Astrocyte (in vitro differentiated cells and primary cell): ENCODE measurements at regions not wholly inside any gene's neighbourhood (a gene's known extent, or its start where the extent isn't known, plus 50 kb on each side); places are given as distances from the start of the nearest gene placed in this dataset.

Experiments used
- DNase-seq: peaks from one replicate; pipeline ENCODE4 v3.0.0-alpha.2; 2010; ENCODE audit warnings: low read depth
- FAIRE-seq: peaks from 2 replicates; lab custom pipeline; 2011; peaks lifted over from hg19 to GRCh38; lab: Jason Lieb, UNC
- H2AFZ ChIP-seq: 2 replicates; pipeline ENCODE4 v1.6.0; 2012; ENCODE audit warnings: low read depth, low read length, inconsistent platforms
- H3K27ac ChIP-seq: 2 replicates; pipeline ENCODE4 v1.5.1; 2011; ENCODE audit warnings: low read depth, low read length, inconsistent platforms
- H3K27me3 ChIP-seq: 2 replicates; pipeline ENCODE4 v1.6.0; 2011; ENCODE audit warnings: low read length, inconsistent platforms; ENCODE audit not compliant: insufficient read depth
- H3K36me3 ChIP-seq: 2 replicates; pipeline ENCODE4 v1.5.1; 2011; ENCODE audit warnings: low read length, inconsistent platforms; ENCODE audit not compliant: insufficient read depth
- H3K4me1 ChIP-seq: 2 replicates; pipeline ENCODE4 v1.5.1; 2011; ENCODE audit warnings: low read length, inconsistent platforms; ENCODE audit not compliant: insufficient read depth
- H3K4me2 ChIP-seq: 2 replicates; pipeline ENCODE4 v1.6.0; 2012; ENCODE audit warnings: low read length, inconsistent platforms
- H3K4me3 ChIP-seq: 2 replicates; pipeline ENCODE4 v1.5.1; 2011; ENCODE audit warnings: low read depth, mild to moderate bottlenecking, low read length, inconsistent platforms; ENCODE audit not compliant: insufficient read depth
- H3K79me2 ChIP-seq: 2 replicates; pipeline ENCODE4 v1.6.0; 2012; ENCODE audit warnings: mild to moderate bottlenecking, low read length, inconsistent platforms; ENCODE audit not compliant: insufficient read depth
- H3K9ac ChIP-seq: 2 replicates; pipeline ENCODE4 v1.6.0; 2012; ENCODE audit warnings: mild to moderate bottlenecking, low read length, inconsistent platforms
- H3K9me3 ChIP-seq: 2 replicates; pipeline ENCODE4 v1.5.1; 2012; ENCODE audit warnings: low read depth, mild to moderate bottlenecking, low read length, inconsistent platforms; ENCODE audit not compliant: insufficient read depth
- H4K20me1 ChIP-seq: 2 replicates; pipeline ENCODE4 v1.6.0; 2012; ENCODE audit warnings: low read length, inconsistent platforms; ENCODE audit not compliant: insufficient read depth
- H3K27ac Mint-ChIP-seq: one replicate; pipeline ENCODE4 v1.8.0; 2021; ENCODE audit warnings: mild to moderate bottlenecking, mixed read lengths; ENCODE audit not compliant: unreplicated experiment
- H3K27me3 Mint-ChIP-seq: one replicate; pipeline ENCODE4 v1.8.0; 2021; ENCODE audit warnings: low read depth, mixed read lengths; ENCODE audit not compliant: unreplicated experiment
- H3K36me3 Mint-ChIP-seq: one replicate; pipeline ENCODE4 v1.8.0; 2021; ENCODE audit warnings: low read depth, mixed read lengths; ENCODE audit not compliant: unreplicated experiment
- H3K4me1 Mint-ChIP-seq: one replicate; pipeline ENCODE4 v1.8.0; 2021; ENCODE audit warnings: low read depth, mixed read lengths; ENCODE audit not compliant: unreplicated experiment
- H3K4me3 Mint-ChIP-seq: one replicate; pipeline ENCODE4 v1.8.0; 2021; ENCODE audit warnings: mild to moderate bottlenecking, moderate library complexity, mixed read lengths; ENCODE audit not compliant: unreplicated experiment
- H3K9me3 Mint-ChIP-seq: one replicate; pipeline ENCODE4 v1.8.0; 2021; ENCODE audit warnings: mild to moderate bottlenecking, mixed read lengths; ENCODE audit not compliant: unreplicated experiment
- EZH2 ChIP-seq: IDR thresholded peaks from 2 replicates; pipeline ENCODE4 v1.6.1; 2012; ENCODE audit warnings: mild to moderate bottlenecking, low read length, inconsistent platforms; ENCODE audit not compliant: insufficient read depth
- TF ChIP-seq, protein P1 (sequence below): IDR thresholded peaks from 2 replicates; pipeline ENCODE4 v1.5.1; 2011; ENCODE audit warnings: low read depth, mild to moderate bottlenecking, inconsistent platforms, low read length, moderate library complexity; ENCODE audit not compliant: insufficient read depth

DNA sequence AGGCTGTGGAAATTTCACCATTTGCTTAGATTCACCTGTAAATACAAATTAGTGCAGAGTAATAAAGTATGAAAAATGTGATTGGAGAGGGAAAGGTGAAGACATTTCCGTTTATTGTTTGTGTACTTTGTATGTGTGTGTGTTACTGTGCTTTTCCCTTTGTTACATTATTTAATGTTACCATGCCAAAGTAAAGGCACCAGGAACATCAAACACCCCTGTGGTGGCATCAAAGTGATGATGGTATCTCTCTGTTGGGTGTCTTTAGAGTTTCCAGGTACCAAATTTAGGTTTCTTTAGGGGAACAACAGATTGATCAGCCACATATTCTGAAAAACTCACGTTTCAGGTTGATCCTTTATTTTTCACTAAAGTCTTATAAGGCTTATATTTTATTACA lies 189.0 kb upstream of the FBXO33 start:
- H3K4me1 ChIP-seq, result no peaks in the 10 kb centered on the region
- H3K27me3 Mint-ChIP-seq, result no peaks in the 10 kb centered on the region
- peaks cover 2% of the 10 kb centered on the region for H3K9me3 Mint-ChIP-seq
- no peaks in the 10 kb centered on the region for H4K20me1 ChIP-seq
- FAIRE-seq (no peak), DNase-seq (no peak)
- H3K4me2 ChIP-seq, result no peak overlapping the region
- TF ChIP-seq EZH2, result no peak
- TF ChIP-seq, protein P1, sequence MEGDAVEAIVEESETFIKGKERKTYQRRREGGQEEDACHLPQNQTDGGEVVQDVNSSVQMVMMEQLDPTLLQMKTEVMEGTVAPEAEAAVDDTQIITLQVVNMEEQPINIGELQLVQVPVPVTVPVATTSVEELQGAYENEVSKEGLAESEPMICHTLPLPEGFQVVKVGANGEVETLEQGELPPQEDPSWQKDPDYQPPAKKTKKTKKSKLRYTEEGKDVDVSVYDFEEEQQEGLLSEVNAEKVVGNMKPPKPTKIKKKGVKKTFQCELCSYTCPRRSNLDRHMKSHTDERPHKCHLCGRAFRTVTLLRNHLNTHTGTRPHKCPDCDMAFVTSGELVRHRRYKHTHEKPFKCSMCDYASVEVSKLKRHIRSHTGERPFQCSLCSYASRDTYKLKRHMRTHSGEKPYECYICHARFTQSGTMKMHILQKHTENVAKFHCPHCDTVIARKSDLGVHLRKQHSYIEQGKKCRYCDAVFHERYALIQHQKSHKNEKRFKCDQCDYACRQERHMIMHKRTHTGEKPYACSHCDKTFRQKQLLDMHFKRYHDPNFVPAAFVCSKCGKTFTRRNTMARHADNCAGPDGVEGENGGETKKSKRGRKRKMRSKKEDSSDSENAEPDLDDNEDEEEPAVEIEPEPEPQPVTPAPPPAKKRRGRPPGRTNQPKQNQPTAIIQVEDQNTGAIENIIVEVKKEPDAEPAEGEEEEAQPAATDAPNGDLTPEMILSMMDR, result no peak
- no peak overlapping the region for H3K9ac ChIP-seq
- H2AFZ ChIP-seq, result no peak overlapping the region
- H3K27ac Mint-ChIP-seq, result no peak overlapping the region
- H3K27ac ChIP-seq, result no peak overlapping the region
- no peak overlapping the region for H3K4me3 ChIP-seq
- no peaks in the 10 kb centered on the region for H3K36me3 Mint-ChIP-seq
- H3K4me3 Mint-ChIP-seq, result no peak overlapping the region
- peaks cover 3% of the 10 kb centered on the region for H3K9me3 ChIP-seq
- no peaks in the 10 kb centered on the region for H3K36me3 ChIP-seq
- H3K79me2 ChIP-seq, result no peaks in the 10 kb centered on the region
- H3K4me1 Mint-ChIP-seq, result peaks cover 7% of the 10 kb centered on the region
- no peaks in the 10 kb centered on the region for H3K27me3 ChIP-seq

DNA sequence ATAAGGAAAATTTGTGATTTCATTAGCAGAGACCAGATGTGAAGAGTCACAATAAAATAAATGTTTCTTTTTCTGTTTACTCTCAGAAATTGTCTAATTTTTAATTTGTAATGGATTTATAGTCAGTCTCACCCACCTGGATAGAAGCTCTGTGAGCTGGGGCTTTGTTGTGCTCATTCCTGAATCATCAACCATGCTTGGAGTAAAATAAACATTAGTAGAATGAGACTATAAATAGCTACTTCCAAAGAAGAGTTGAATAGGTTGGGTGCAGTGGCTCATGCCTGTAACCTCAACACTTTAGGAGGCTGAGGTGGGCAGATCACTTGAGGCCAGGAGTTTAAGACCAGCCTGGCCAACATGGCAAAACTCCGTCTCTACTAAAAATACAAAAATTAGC lies 185.3 kb upstream of the FBXO33 start:
- peaks cover 3% of the 10 kb centered on the region for H3K9me3 ChIP-seq
- no peaks in the 10 kb centered on the region for H3K9me3 Mint-ChIP-seq

DNA sequence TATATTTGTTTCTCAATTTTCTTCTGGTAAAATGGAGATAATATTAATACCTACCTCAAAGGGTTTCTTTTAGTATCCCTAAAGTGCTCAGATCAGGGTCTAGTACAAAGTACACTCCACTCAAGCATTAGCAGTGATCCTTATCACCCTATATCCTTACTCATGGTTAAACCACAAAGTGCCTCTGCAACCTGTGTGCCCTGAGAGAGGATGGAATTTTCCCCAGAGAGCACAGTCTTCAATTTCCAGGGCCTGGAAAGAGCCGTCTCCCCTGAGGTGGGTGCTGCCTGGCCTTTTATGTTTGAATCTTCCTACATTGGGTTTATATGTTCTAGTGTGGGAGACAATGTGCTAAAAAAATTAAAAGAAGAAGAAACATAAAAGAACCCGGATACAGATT lies 183.1 kb upstream of the FBXO33 start:
- H3K9me3 ChIP-seq, result no peaks in the 10 kb centered on the region
- H3K27ac Mint-ChIP-seq, result no peak overlapping the region

More for the DNA sequence above, 185.3 kb upstream of the FBXO33 start:
- H3K27ac ChIP-seq, result no peak overlapping the region
- no peak for DNase-seq
- Mint-ChIP-seq H3K4me1 (peaks cover 27% of the 10 kb centered on the region), H3K4me3 (no peak overlapping the region), H3K27ac (no peak overlapping the region), H3K36me3 (no peaks in the 10 kb centered on the region), H3K27me3 (no peaks in the 10 kb centered on the region)
- no peak overlapping the region for H2AFZ ChIP-seq
- TF ChIP-seq, protein P1, result no peak
- TF ChIP-seq EZH2, result no peak
- no peak for FAIRE-seq
- no peaks in the 10 kb centered on the region for H3K79me2 ChIP-seq
- H3K4me2 ChIP-seq, result no peak overlapping the region
- H3K4me3 ChIP-seq, result no peak overlapping the region
- no peaks in the 10 kb centered on the region for H4K20me1 ChIP-seq
- no peaks in the 10 kb centered on the region for H3K27me3 ChIP-seq
- no peaks in the 10 kb centered on the region for H3K4me1 ChIP-seq
- H3K9ac ChIP-seq, result no peak overlapping the region
- H3K36me3 ChIP-seq, result no peaks in the 10 kb centered on the region

More for the DNA sequence above, 183.1 kb upstream of the FBXO33 start:
- Histone ChIP-seq H4K20me1 (no peaks in the 10 kb centered on the region), H3K27ac (no peak overlapping the region), H3K4me1 (no peaks in the 10 kb centered on the region), H3K4me3 (no peak overlapping the region), H2AFZ (no peak overlapping the region), H3K4me2 (no peak overlapping the region), H3K36me3 (no peaks in the 10 kb centered on the region), H3K27me3 (no peaks in the 10 kb centered on the region), H3K9ac (no peak overlapping the region), H3K79me2 (no peaks in the 10 kb centered on the region)
- DNase-seq (no peak), FAIRE-seq (no peak)
- TF ChIP-seq, protein P1, result no peak
- no peak for TF ChIP-seq EZH2
- no peaks in the 10 kb centered on the region for H3K27me3 Mint-ChIP-seq
- no peaks in the 10 kb centered on the region for H3K36me3 Mint-ChIP-seq
- H3K9me3 Mint-ChIP-seq, result no peaks in the 10 kb centered on the region
- no peak overlapping the region for H3K4me3 Mint-ChIP-seq
- peaks cover 27% of the 10 kb centered on the region for H3K4me1 Mint-ChIP-seq
